ENCODE measurements at regions not wholly inside any gene's neighbourhood (a gene's known extent, or its start where the extent isn't known, plus 50 kb on each side); places are given as distances from the start of the nearest gene placed in this dataset.

- TF ChIP-seq TAF15 (IDR thresholded peaks at IDR 0.05; ENCODE audit: low read depth, low read length, poor library complexity, severe bottlenecking) = no peak
- TF ChIP-seq ZNF737 (CRISPR knock-in tag; IDR thresholded peaks at IDR 0.05; ENCODE audit: borderline replicate concordance) = no peak
- peak; percentile 79 for TF ChIP-seq FOXP4 (CRISPR knock-in tag; IDR thresholded peaks at IDR 0.05)
- TF ChIP-seq HMG20A (CRISPR knock-in tag; IDR thresholded peaks at IDR 0.05; ENCODE audit: borderline replicate concordance) = peak; percentile 79; the same call in 1 of the 2 replicates
- no peak for TF ChIP-seq ZFP36L1 (CRISPR knock-in tag; IDR thresholded peaks at IDR 0.05)
- TF ChIP-seq ZBTB34 (CRISPR knock-in tag; IDR thresholded peaks at IDR 0.05) = 0 out of 2 replicates have a peak, but pooled peaks have one; percentile 23
- no peak for TF ChIP-seq ZNF468 (CRISPR knock-in tag; IDR thresholded peaks at IDR 0.05)
- TF ChIP-seq NFKBIZ (CRISPR knock-in tag; IDR thresholded peaks at IDR 0.05) = no peak
- TF ChIP-seq PATZ1 (CRISPR knock-in tag; IDR thresholded peaks at IDR 0.05) = peak; percentile 10
- TF ChIP-seq ZNF326 (CRISPR knock-in tag; IDR thresholded peaks at IDR 0.05; ENCODE audit: borderline replicate concordance) = no peak
- TF ChIP-seq ZZZ3 (CRISPR knock-in tag; IDR thresholded peaks at IDR 0.05; ENCODE audit: borderline replicate concordance) = no peak
- no peak for TF ChIP-seq NBN (conservative IDR thresholded peaks at IDR 0.05)
- TF ChIP-seq NFIC (IDR thresholded peaks at IDR 0.05; ENCODE audit: low read length) = no peak
- TF ChIP-seq SYNCRIP (IDR thresholded peaks at IDR 0.05; ENCODE audit: insufficient read depth, low read depth, low read length) = no peak
- TF ChIP-seq AKNA (CRISPR knock-in tag; IDR thresholded peaks at IDR 0.05; ENCODE audit: borderline replicate concordance) = no peak
- no peak for TF ChIP-seq KAT7 (CRISPR knock-in tag; IDR thresholded peaks at IDR 0.05; ENCODE audit: borderline replicate concordance)
- TF ChIP-seq ELF3 (CRISPR knock-in tag; IDR thresholded peaks at IDR 0.05) = peak; percentile 31; the same call in 1 of the 2 replicates
- TF ChIP-seq DNMT3B (CRISPR knock-in tag; conservative IDR thresholded peaks at IDR 0.05) = no peak
- TF ChIP-seq RELA (CRISPR knock-in tag; IDR thresholded peaks at IDR 0.05) = no peak
- TF ChIP-seq MIER2 (CRISPR knock-in tag; IDR thresholded peaks at IDR 0.05) = no peak
- no peak for TF ChIP-seq ZNF205 (CRISPR knock-in tag; IDR thresholded peaks at IDR 0.05)
- TF ChIP-seq MBD4 (IDR thresholded peaks at IDR 0.05; ENCODE audit: borderline replicate concordance, low read length) = no peak
- no peak for TF ChIP-seq MEIS2 (CRISPR knock-in tag; IDR thresholded peaks at IDR 0.05)
Measured at GRCh38 chr5:126366199-126366560, 57.0 kb upstream of the GRAMD2B start (continued).

Data from HepG2 (cell line).